Testis (tissue), 2 donors: ENCODE measurements at regions not wholly inside any gene's neighbourhood (a gene's known extent, or its start where the extent isn't known, plus 50 kb on each side); places are given as distances from the start of the nearest gene placed in this dataset.

Source experiments
- POLR2A ChIP-seq: fragments of 450-650 bp; IDR thresholded peaks from one replicate; pipeline ENCODE4 v1.6.1; 2017; ENCODE audit warnings: antibody characterized with exemption, mild to moderate bottlenecking, moderate library complexity
- TF ChIP-seq, protein P1 (sequence below), 3 experiments: fragments of 450-650 bp in 2 of 3; fragments of 200-600 bp in 1 of 3; sonication (generic) in 1 of 3; IDR thresholded peaks; one replicate each; pipeline ENCODE4 v1.5.1; 2016 to 2019; ENCODE audit warnings: antibody characterized with exemption in 3 of 3, mild to moderate bottlenecking in 2 of 3, moderate library complexity in 1 of 3

- TF ChIP-seq, protein P1, sequence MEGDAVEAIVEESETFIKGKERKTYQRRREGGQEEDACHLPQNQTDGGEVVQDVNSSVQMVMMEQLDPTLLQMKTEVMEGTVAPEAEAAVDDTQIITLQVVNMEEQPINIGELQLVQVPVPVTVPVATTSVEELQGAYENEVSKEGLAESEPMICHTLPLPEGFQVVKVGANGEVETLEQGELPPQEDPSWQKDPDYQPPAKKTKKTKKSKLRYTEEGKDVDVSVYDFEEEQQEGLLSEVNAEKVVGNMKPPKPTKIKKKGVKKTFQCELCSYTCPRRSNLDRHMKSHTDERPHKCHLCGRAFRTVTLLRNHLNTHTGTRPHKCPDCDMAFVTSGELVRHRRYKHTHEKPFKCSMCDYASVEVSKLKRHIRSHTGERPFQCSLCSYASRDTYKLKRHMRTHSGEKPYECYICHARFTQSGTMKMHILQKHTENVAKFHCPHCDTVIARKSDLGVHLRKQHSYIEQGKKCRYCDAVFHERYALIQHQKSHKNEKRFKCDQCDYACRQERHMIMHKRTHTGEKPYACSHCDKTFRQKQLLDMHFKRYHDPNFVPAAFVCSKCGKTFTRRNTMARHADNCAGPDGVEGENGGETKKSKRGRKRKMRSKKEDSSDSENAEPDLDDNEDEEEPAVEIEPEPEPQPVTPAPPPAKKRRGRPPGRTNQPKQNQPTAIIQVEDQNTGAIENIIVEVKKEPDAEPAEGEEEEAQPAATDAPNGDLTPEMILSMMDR (IDR thresholded peaks at IDR 0.05): no peak
- TF ChIP-seq POLR2A: no peak
These were observed 420.3 kb upstream of the POU3F3 start for GRCh38 chr2:104433657-104434056.
